ENCODE measurements at regions not wholly inside any gene's neighbourhood (a gene's known extent, or its start where the extent isn't known, plus 50 kb on each side); places are given as distances from the start of the nearest gene placed in this dataset.

DNA sequence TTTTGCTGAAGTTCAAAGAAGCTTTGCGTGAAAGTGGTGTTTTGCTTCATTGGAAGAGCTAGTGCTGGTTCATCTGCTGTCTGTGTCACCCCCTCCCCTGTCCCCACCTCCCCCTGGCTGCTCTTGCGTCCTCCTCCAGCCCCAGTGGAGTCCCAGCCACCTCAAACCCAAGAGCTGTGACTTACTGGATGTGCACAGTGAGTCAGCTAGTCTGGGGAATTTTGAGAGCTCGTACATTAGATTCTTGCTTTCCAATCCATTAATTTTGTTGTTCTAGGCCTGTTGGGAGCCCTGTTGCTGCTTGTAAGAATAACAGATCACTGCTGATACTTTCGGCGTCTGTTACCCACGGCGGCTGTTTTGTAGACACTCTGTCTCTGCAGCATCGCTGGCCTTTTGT is 412.1 kb downstream of the TSN start:
- Histone ChIP-seq H3K4ac (replicated peaks; ENCODE audit: insufficient read length, low read depth, low read length) (no peak overlapping the region), H3K9ac (replicated peaks in 1 of 4; ENCODE audit: extremely low read depth in 1 of 4, low read depth in 3 of 4, low read length in 3 of 4) (no peak overlapping the region), H2AK5ac (ENCODE audit: low read depth, low read length) (no peak overlapping the region), H3K56ac (replicated peaks; ENCODE audit: insufficient read length, low read depth, low read length) (no peak overlapping the region), H3K36me3 (ENCODE audit: control insufficient read depth in 2 of 4, insufficient read depth in 4 of 4, low read length in 3 of 4) (no peaks in the 10 kb centered on the region), H2BK12ac (ENCODE audit: low read depth, low read length) (no peak overlapping the region), H3K23ac (ENCODE audit: insufficient read length) (no peak overlapping the region), H3K23me2 (ENCODE audit: low read depth, low read length) (no peaks in the 10 kb centered on the region), H3K4me1 (replicated peaks in 1 of 4; ENCODE audit: control insufficient read depth in 3 of 4, insufficient read depth in 4 of 4, low read length in 3 of 4) (no peaks in the 10 kb centered on the region), H3K4me2 (ENCODE audit: insufficient read depth in 1 of 2, low read depth in 2 of 2, low read length in 2 of 2) (no peak overlapping the region), H3K4me3 (ENCODE audit: extremely low read depth in 1 of 4, insufficient read depth in 2 of 4, low read depth in 3 of 4, low read length in 4 of 4) (no peak overlapping the region), H3K79me2 (ENCODE audit: control insufficient read depth in 1 of 2, insufficient read depth in 2 of 2, low read length in 2 of 2) (no peaks in the 10 kb centered on the region), H3K27me3 (replicated peaks in 1 of 4; ENCODE audit: control insufficient read depth in 3 of 4, extremely low read depth in 1 of 4, insufficient read depth in 3 of 4, low read length in 3 of 4) (no peaks in the 10 kb centered on the region), H2BK15ac (ENCODE audit: low read length) (no peak overlapping the region), H2BK20ac (ENCODE audit: low read length) (no peak overlapping the region), H4K5ac (ENCODE audit: insufficient read length, low read depth, low read length) (no peak overlapping the region), H3K79me1 (ENCODE audit: low read depth, low read length) (no peaks in the 10 kb centered on the region), H3K18ac (ENCODE audit: extremely low read depth, low read length) (no peak overlapping the region), H3K9me3 (ENCODE audit: insufficient read depth in 2 of 2, low read depth in 1 of 2, low read length in 1 of 2) (no peaks in the 10 kb centered on the region), H2BK120ac (replicated peaks; ENCODE audit: low read depth, low read length) (no peak overlapping the region), H3K14ac (ENCODE audit: insufficient read length) (no peak overlapping the region), H4K20me1 (replicated peaks in 1 of 2; ENCODE audit: control insufficient read depth in 1 of 2, insufficient read depth in 2 of 2, low read length in 2 of 2) (no peaks in the 10 kb centered on the region), H2BK5ac (ENCODE audit: low read depth, low read length) (no peak overlapping the region), H4K8ac (ENCODE audit: extremely low read depth, insufficient read depth, low read length) (no peak overlapping the region), H3K27ac (ENCODE audit: low read depth, low read length) (no peak overlapping the region), H2AFZ (ENCODE audit: low read length) (no peak overlapping the region), H4K91ac (replicated peaks; ENCODE audit: insufficient read length, low read length) (no peak overlapping the region)
- FAIRE-seq (no peak), DNase-seq (ENCODE audit: low read depth in 1 of 2, low spot score in 2 of 2) (no peak)
- WGBS, 2 experiments (ENCODE audit: extremely low coverage in 1 of 2, insufficient coverage in 1 of 2, insufficient read length in 1 of 2, insufficient replicate concordance in 2 of 2, low coverage in 1 of 2, low lambda C conversion rate in 2 of 2, missing lambda C conversion rate in 1 of 2) = 93% methylated on average over 8 of the region's 8 CpGs; no CpG with 5 or more reads in 1 of the 2 experiments
- ChIA-PET POLR2A (ENCODE audit: partially characterized antibody) (no interaction called here), CTCF (ENCODE audit: partially characterized antibody) (interaction anchor here (0.8 to 1.1 kb wide), 2 partner anchors 11 to 193 kb away, joined by 3 read pairs; no protein-coding TSS in a partner anchor)
- TF ChIP-seq KDM5A (IDR thresholded peaks at IDR 0.05; ENCODE audit: low read length) (no peak), JUND (IDR thresholded peaks at IDR 0.05; ENCODE audit: low read length) (no peak), EZH2 (IDR thresholded peaks at IDR 0.05; ENCODE audit: low read depth, low read length, severe bottlenecking) (no peak), POLR2A (IDR thresholded peaks at IDR 0.05; ENCODE audit: control extremely low read depth in 1 of 2, low read depth in 2 of 2, low read length in 2 of 2) (no peak), KDM4A (IDR thresholded peaks at IDR 0.05; ENCODE audit: low read depth, low read length, severe bottlenecking) (no peak), SRF (IDR thresholded peaks at IDR 0.05; ENCODE audit: low read depth, low read length) (no peak), SP1 (IDR thresholded peaks at IDR 0.05; ENCODE audit: low read depth, low read length) (no peak), MAFK (IDR thresholded peaks at IDR 0.05; ENCODE audit: low read depth, low read length) (no peak), RAD21 (IDR thresholded peaks at IDR 0.05 in 1 of 2, conservative IDR thresholded peaks at IDR 0.05 in 1 of 2; ENCODE audit: low read depth in 2 of 2, low read length in 2 of 2) (no peak), NRF1 (IDR thresholded peaks at IDR 0.05; ENCODE audit: low read depth, low read length) (no peak), SIX5 (IDR thresholded peaks at IDR 0.05; ENCODE audit: low read depth, low read length) (no peak), ASH2L (IDR thresholded peaks at IDR 0.05; ENCODE audit: low read length) (no peak), RFX5 (IDR thresholded peaks at IDR 0.05; ENCODE audit: borderline replicate concordance, low read depth, low read length) (no peak), SAP30 (IDR thresholded peaks at IDR 0.05; ENCODE audit: insufficient read depth, insufficient replicate concordance, low read length) (no peak), CBX5 (IDR thresholded peaks at IDR 0.05; ENCODE audit: low read depth, low read length) (no peak), TAF7 (optimal IDR thresholded peaks at IDR 0.05; ENCODE audit: borderline replicate concordance, low read depth, low read length) (no peak)
